IMR-90 (cell line): ENCODE measurements at regions not wholly inside any gene's neighbourhood (a gene's known extent, or its start where the extent isn't known, plus 50 kb on each side); places are given as distances from the start of the nearest gene placed in this dataset.

ENCODE experiments used
- ATAC-seq: fragments of 200-7000 bp; cut with Tn5 transposase; 2 replicates; pipeline ENCODE4 v1.9.1; 2020; ENCODE audit warnings: low read depth, mild to moderate bottlenecking, moderate library complexity
- BruUV-seq: library from RNA; stranded (reverse); fragments of 400-500 nt; replicated peaks from 2 replicates; lab custom pipeline; 2021; lab: Mats Ljungman, UMichigan
- CTCF ChIA-PET: fragments of 300-600 bp; formaldehyde crosslinking; extraction: SDS; loops from one replicate; lab custom pipeline; 2021; ENCODE audit warnings: antibody characterized with exemption; lab: Yijun Ruan, JAX
- POLR2A ChIA-PET: fragments of 300-600 bp; sonication (Branson Sonifier 250); formaldehyde crosslinking; loops from one replicate; lab custom pipeline; 2022; ENCODE audit warnings: antibody characterized with exemption; ENCODE audit not compliant: unreplicated experiment; lab: Charles Lee
- DNase-seq: peaks from one replicate; pipeline ENCODE4 v3.0.0; 2013
- H2AFZ ChIP-seq: replicated peaks from 2 replicates; pipeline ENCODE3; 2013; ENCODE audit warnings: low read length, mild to moderate bottlenecking; ENCODE audit not compliant: poor library complexity
- H2AK5ac ChIP-seq: 2 replicates; pipeline ENCODE4 v1.6.1; 2013; ENCODE audit warnings: low read depth, low read length, inconsistent platforms
- H2AK9ac ChIP-seq: replicated peaks from 2 replicates; pipeline ENCODE3; 2013; ENCODE audit warnings: mild to moderate bottlenecking, low read depth, low read length, moderate library complexity; ENCODE audit not compliant: poor library complexity
- H2BK120ac ChIP-seq: 2 replicates; pipeline ENCODE4 v1.6.1; 2013; ENCODE audit warnings: low read depth, low read length, inconsistent platforms
- H2BK15ac ChIP-seq: 3 replicates; pipeline ENCODE4 v1.6.1; 2013; ENCODE audit warnings: low read depth, low read length, inconsistent platforms
- H2BK20ac ChIP-seq: 2 replicates; pipeline ENCODE4 v1.6.1; 2013; ENCODE audit warnings: low read depth, mild to moderate bottlenecking, inconsistent platforms, low read length, moderate library complexity
- H2BK5ac ChIP-seq: 2 replicates; pipeline ENCODE4 v1.6.1; 2013; ENCODE audit warnings: mild to moderate bottlenecking, low read depth, low read length, inconsistent platforms; ENCODE audit not compliant: poor library complexity, severe bottlenecking
- H3K14ac ChIP-seq: replicated peaks from 2 replicates; pipeline ENCODE4 v1.6.1; 2013; ENCODE audit warnings: low read depth, low read length, inconsistent platforms
- H3K18ac ChIP-seq: 2 replicates; pipeline ENCODE4 v1.6.1; 2013; ENCODE audit warnings: low read depth, low read length, control low read depth
- H3K23ac ChIP-seq: 2 replicates; pipeline ENCODE4 v1.6.1; 2013; ENCODE audit warnings: low read depth, low read length, inconsistent platforms
- H3K27ac ChIP-seq: 2 replicates; pipeline ENCODE4 v1.5.1; 2013; ENCODE audit warnings: mild to moderate bottlenecking, control low read depth, low read length; ENCODE audit not compliant: insufficient read depth
- H3K27me3 ChIP-seq: 2 replicates; pipeline ENCODE4 v1.6.1; 2013; ENCODE audit warnings: low read length; ENCODE audit not compliant: control insufficient read depth, insufficient read depth
- H3K36me3 ChIP-seq: 2 replicates; pipeline ENCODE4 v1.6.1; 2013; ENCODE audit warnings: low read length, mixed read lengths; ENCODE audit not compliant: control insufficient read depth, insufficient read depth
- H3K4ac ChIP-seq: 2 replicates; pipeline ENCODE4 v1.6.1; 2013; ENCODE audit warnings: low read depth, low read length, inconsistent platforms
- H3K4me1 ChIP-seq: 2 replicates; pipeline ENCODE4 v1.6.1; 2013; ENCODE audit warnings: low read length, mixed read lengths; ENCODE audit not compliant: control insufficient read depth, insufficient read depth
- H3K4me2 ChIP-seq: 2 replicates; pipeline ENCODE4 v1.6.1; 2013; ENCODE audit warnings: low read depth, mild to moderate bottlenecking, control low read depth, low read length, moderate library complexity
- H3K4me3 ChIP-seq: 2 replicates; pipeline ENCODE4 v1.5.1; 2013; ENCODE audit warnings: low read depth, mild to moderate bottlenecking, control low read depth, low read length, moderate library complexity; ENCODE audit not compliant: insufficient read depth
- H3K56ac ChIP-seq: 2 replicates; pipeline ENCODE4 v1.6.1; 2013; ENCODE audit warnings: low read length, inconsistent platforms; ENCODE audit not compliant: insufficient read depth; ENCODE audit errors: extremely low read depth
- H3K79me1 ChIP-seq, 2 experiments: 2 replicates each; pipeline ENCODE4 v1.6.1; 2013; ENCODE audit warnings: low read length in 2 of 2, inconsistent platforms in 1 of 2, low read depth in 1 of 2
- H3K9ac ChIP-seq: 2 replicates; pipeline ENCODE4 v1.6.1; 2013; ENCODE audit warnings: low read depth, low read length, control low read depth
- H3K9me1 ChIP-seq: 2 replicates; pipeline ENCODE4 v1.6.1; 2013; ENCODE audit warnings: low read length, inconsistent platforms; ENCODE audit not compliant: insufficient read depth
- H3K9me3 ChIP-seq: 2 replicates; pipeline ENCODE4 v1.6.1; 2013; ENCODE audit warnings: low read length; ENCODE audit not compliant: control insufficient read depth, insufficient read depth
- H4K20me1 ChIP-seq: 2 replicates; pipeline ENCODE4 v1.6.1; 2013; ENCODE audit warnings: low read length, inconsistent platforms; ENCODE audit not compliant: insufficient read depth
- H4K5ac ChIP-seq: 2 replicates; pipeline ENCODE4 v1.6.1; 2013; ENCODE audit warnings: mild to moderate bottlenecking, low read depth, low read length, control low read depth
- H4K8ac ChIP-seq, 2 experiments: 2 replicates each; pipeline ENCODE4 v1.6.1; 2013; ENCODE audit warnings: low read depth in 2 of 2, low read length in 2 of 2, control low read depth in 1 of 2, inconsistent platforms in 1 of 2
- H4K91ac ChIP-seq: 2 replicates; pipeline ENCODE4 v1.6.1; 2013; ENCODE audit warnings: low read depth, low read length, inconsistent platforms; ENCODE audit not compliant: insufficient read depth
- BHLHE40 ChIP-seq: fragments of 150-350 bp; IDR thresholded peaks from 2 replicates; pipeline ENCODE4 v1.6.1; 2016; ENCODE audit warnings: mild to moderate bottlenecking, low read depth, low read length
- CHD1 ChIP-seq: IDR thresholded peaks from 2 replicates; pipeline ENCODE4 v1.6.1; 2012; ENCODE audit warnings: low read depth, low read length, improper control_type of control experiment
- FOS ChIP-seq: fragments of 150-350 bp; IDR thresholded peaks from 2 replicates; pipeline ENCODE4 v1.6.1; 2016; ENCODE audit warnings: low read depth, low read length
- MAFK ChIP-seq: IDR thresholded peaks from 2 replicates; pipeline ENCODE4 v1.6.1; 2012; ENCODE audit warnings: low read depth, low read length, improper control_type of control experiment
- MAZ ChIP-seq: IDR thresholded peaks from 2 replicates; pipeline ENCODE4 v1.6.1; 2012; ENCODE audit warnings: low read depth, mild to moderate bottlenecking, low read length, improper control_type of control experiment, moderate library complexity, borderline replicate concordance
- MXI1 ChIP-seq: IDR thresholded peaks from 2 replicates; pipeline ENCODE4 v1.6.1; 2012; ENCODE audit warnings: low read depth, mild to moderate bottlenecking, low read length, moderate library complexity, borderline replicate concordance
- NFE2L2 ChIP-seq: fragments of 150-350 bp; IDR thresholded peaks from 2 replicates; pipeline ENCODE4 v1.6.1; 2016; ENCODE audit warnings: low read depth, mild to moderate bottlenecking, low read length
- POLR2A ChIP-seq: IDR thresholded peaks from 2 replicates; pipeline ENCODE4 v1.6.1; 2012; ENCODE audit warnings: mild to moderate bottlenecking, low read depth, low read length
- RAD21 ChIP-seq: IDR thresholded peaks from 2 replicates; pipeline ENCODE4 v1.6.1; 2012; ENCODE audit warnings: low read length, improper control_type of control experiment
- RCOR1 ChIP-seq: IDR thresholded peaks from 2 replicates; pipeline ENCODE4 v1.6.1; 2012; ENCODE audit warnings: mild to moderate bottlenecking, low read length, improper control_type of control experiment; ENCODE audit not compliant: insufficient replicate concordance
- SMC3 ChIP-seq: fragments of 150-350 bp; IDR thresholded peaks from 2 replicates; pipeline ENCODE4 v1.6.1; 2016; ENCODE audit warnings: low read depth, mild to moderate bottlenecking, antibody characterized with exemption, low read length, moderate library complexity
- WGBS, 2 experiments: methylation state at CpG; one replicate each; pipeline versions ENCODE4 v1.1.5 to v1.1.7; 2013; ENCODE audit warnings: missing lambda C conversion rate in 2 of 2; ENCODE audit not compliant: insufficient read length in 1 of 2; ENCODE audit errors: extremely low coverage in 2 of 2; 5-methylcytosine and 5-hydroxymethylcytosine counted together
- dilution Hi-C: fragments of 300-500 bp; cut with HindIII; formaldehyde crosslinking; loops from one replicate; pipeline ENCODE4 v1.14.3; 2018; ENCODE audit warnings: low sequenced_read_pairs; ENCODE audit not compliant: unreplicated experiment
- in situ Hi-C: fragments of 300-500 bp; cut with MboI; formaldehyde crosslinking; loops from 3 replicates; pipeline ENCODE4 v1.14.3; 2019; ENCODE audit warnings: low sequenced_read_pairs, inconsistent platforms, mixed read lengths
- intact Hi-C: fragments of 100-400 bp; cut with micrococcal nuclease; formaldehyde crosslinking; loops from 2 replicates; pipeline ENCODE4 v1.10.0; 2022
- TF ChIP-seq, protein P1 (sequence below): conservative IDR thresholded peaks from 2 replicates; pipeline ENCODE4 v1.5.1; 2012; ENCODE audit warnings: mild to moderate bottlenecking, low read depth, low read length, improper control_type of control experiment
- TF ChIP-seq, protein P2 (sequence below): fragments of 150-350 bp; IDR thresholded peaks from 2 replicates; pipeline ENCODE4 v1.6.1; 2017; ENCODE audit warnings: mild to moderate bottlenecking, antibody characterized with exemption, low read length, low read depth
- TF ChIP-seq, protein P3 (sequence below): fragments of 150-350 bp; IDR thresholded peaks from 2 replicates; pipeline ENCODE4 v1.6.1; 2016; ENCODE audit warnings: low read depth, mild to moderate bottlenecking, low read length, moderate library complexity, borderline replicate concordance

DNA sequence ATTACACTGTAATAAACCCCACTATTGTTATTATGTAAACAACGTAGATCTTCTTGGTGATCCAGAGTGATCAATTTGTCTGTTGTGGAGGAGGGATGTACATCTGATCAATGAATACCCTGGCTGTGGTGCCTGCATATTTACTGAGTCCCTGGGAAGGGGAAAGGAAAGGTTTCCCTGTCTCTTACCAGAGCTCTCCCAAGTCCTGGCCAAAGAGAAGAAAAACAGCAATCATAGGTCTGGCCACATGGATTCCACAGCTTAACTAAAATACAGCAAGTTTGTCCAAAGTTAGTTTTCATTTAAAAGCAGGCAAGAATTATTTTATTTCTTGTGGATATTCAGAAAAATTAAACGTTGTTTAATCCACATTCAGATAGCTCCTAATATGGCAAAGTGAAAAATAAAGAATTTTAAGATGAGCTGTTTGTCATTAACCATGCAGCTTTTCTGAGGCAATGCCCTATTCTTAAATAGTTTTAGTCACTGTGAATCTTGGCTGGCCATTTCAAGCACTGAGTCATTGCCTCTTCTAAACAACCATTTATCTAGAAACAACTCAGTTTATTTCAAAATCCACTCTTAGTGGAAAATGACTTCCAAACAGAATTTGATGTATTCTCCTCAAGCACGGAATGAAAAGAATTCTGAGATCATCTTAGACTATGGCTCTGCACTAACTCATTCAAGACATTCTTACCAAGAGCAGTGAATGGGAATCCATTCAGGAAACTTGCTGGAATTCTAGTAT is 1004.4 kb upstream of the CDH2 start:
- H3K4me1 ChIP-seq: peaks cover 7% of the 10 kb centered on the region
- H3K27ac ChIP-seq: peak overlapping the region; percentile 95
- H2BK5ac ChIP-seq: peak overlapping the region; percentile 100
- H2BK120ac ChIP-seq: peak overlapping the region; percentile 95
- peak; percentile 92 for ATAC-seq
- dilution Hi-C loops: no loop called here
- peaks cover 3% of the 10 kb centered on the region; the same call in 1 of the 2 replicates for H3K9me1 ChIP-seq
- no peaks in the 10 kb centered on the region for H4K20me1 ChIP-seq
- H2BK20ac ChIP-seq: peak overlapping the region; percentile 99
- peak; percentile 98 for DNase-seq
- H3K9ac ChIP-seq: peak overlapping the region; percentile 87
- no peaks in the 10 kb centered on the region for H3K36me3 ChIP-seq
- no peaks in the 10 kb centered on the region for H3K9me3 ChIP-seq
- TSS peak; percentile 99 for BruUV-seq
- H4K91ac ChIP-seq: peak overlapping the region; percentile 99
- POLR2A ChIA-PET: interaction anchor here (0.6 to 0.8 kb wide), 2 partner anchors 16 to 384 kb away, joined by 3 read pairs; no protein-coding TSS in a partner anchor
- peak overlapping the region; percentile 98 for H3K14ac ChIP-seq
- no peak overlapping the region for H3K4me3 ChIP-seq
- H3K56ac ChIP-seq: peak overlapping the region; percentile 96
- no peaks in the 10 kb centered on the region for H3K27me3 ChIP-seq
- intact Hi-C loops: loop anchor here (1.0 to 10.0 kb wide), 3 partner anchors 16 to 1007 kb away; partner anchors contain the start of gene CDH2
- peak overlapping the region; percentile 99 for H3K18ac ChIP-seq
- peaks cover 0 to 2% of the 10 kb centered on the region in 2 experiments; a peak in 1 of 4 replicates for H3K79me1 ChIP-seq
- H2AFZ ChIP-seq: no peak overlapping the region
- peak overlapping the region; percentile 83 for H3K4ac ChIP-seq
- no peak overlapping the region for H2AK9ac ChIP-seq
- CTCF ChIA-PET: interaction anchor here (0.7 kb wide), 2 partner anchors 275 to 1496 kb away, joined by 3 read pairs; no protein-coding TSS in a partner anchor
- peak overlapping the region; percentile 94 to 98 for H4K8ac ChIP-seq
- H2AK5ac ChIP-seq: peak overlapping the region; percentile 84
- in situ Hi-C loops: no loop called here
- peak overlapping the region; percentile 92 for H4K5ac ChIP-seq
- peak overlapping the region; percentile 83 for H3K23ac ChIP-seq
- H2BK15ac ChIP-seq: peak overlapping the region; percentile 37; the same call in 2 of the 3 replicates
- peak overlapping the region; percentile 72 for H3K4me2 ChIP-seq
- WGBS, 2 experiments: no CpG with 5 or more reads among the region's 3 CpGs
- TF ChIP-seq FOS (peak; percentile 93), BHLHE40 (no peak; the same call in 1 of the 2 replicates), SMC3 (no peak), MAZ (no peak), POLR2A (no peak), NFE2L2 (peak; percentile 62), RAD21 (no peak), CHD1 (no peak), MAFK (peak; percentile 20; the same call in 1 of the 2 replicates), MXI1 (no peak), RCOR1 (no peak)
- TF ChIP-seq, protein P1, sequence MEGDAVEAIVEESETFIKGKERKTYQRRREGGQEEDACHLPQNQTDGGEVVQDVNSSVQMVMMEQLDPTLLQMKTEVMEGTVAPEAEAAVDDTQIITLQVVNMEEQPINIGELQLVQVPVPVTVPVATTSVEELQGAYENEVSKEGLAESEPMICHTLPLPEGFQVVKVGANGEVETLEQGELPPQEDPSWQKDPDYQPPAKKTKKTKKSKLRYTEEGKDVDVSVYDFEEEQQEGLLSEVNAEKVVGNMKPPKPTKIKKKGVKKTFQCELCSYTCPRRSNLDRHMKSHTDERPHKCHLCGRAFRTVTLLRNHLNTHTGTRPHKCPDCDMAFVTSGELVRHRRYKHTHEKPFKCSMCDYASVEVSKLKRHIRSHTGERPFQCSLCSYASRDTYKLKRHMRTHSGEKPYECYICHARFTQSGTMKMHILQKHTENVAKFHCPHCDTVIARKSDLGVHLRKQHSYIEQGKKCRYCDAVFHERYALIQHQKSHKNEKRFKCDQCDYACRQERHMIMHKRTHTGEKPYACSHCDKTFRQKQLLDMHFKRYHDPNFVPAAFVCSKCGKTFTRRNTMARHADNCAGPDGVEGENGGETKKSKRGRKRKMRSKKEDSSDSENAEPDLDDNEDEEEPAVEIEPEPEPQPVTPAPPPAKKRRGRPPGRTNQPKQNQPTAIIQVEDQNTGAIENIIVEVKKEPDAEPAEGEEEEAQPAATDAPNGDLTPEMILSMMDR: no peak
- TF ChIP-seq, protein P2, sequence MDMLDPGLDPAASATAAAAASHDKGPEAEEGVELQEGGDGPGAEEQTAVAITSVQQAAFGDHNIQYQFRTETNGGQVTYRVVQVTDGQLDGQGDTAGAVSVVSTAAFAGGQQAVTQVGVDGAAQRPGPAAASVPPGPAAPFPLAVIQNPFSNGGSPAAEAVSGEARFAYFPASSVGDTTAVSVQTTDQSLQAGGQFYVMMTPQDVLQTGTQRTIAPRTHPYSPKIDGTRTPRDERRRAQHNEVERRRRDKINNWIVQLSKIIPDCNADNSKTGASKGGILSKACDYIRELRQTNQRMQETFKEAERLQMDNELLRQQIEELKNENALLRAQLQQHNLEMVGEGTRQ: no peak
- TF ChIP-seq, protein P3, sequence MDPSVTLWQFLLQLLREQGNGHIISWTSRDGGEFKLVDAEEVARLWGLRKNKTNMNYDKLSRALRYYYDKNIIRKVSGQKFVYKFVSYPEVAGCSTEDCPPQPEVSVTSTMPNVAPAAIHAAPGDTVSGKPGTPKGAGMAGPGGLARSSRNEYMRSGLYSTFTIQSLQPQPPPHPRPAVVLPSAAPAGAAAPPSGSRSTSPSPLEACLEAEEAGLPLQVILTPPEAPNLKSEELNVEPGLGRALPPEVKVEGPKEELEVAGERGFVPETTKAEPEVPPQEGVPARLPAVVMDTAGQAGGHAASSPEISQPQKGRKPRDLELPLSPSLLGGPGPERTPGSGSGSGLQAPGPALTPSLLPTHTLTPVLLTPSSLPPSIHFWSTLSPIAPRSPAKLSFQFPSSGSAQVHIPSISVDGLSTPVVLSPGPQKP: no peak
